ENCODE measurements at regions not wholly inside any gene's neighbourhood (a gene's known extent, or its start where the extent isn't known, plus 50 kb on each side); places are given as distances from the start of the nearest gene placed in this dataset.

- Histone ChIP-seq H3K4me3 (no peak overlapping the region), H3K27ac (no peak overlapping the region)
- TF ChIP-seq CTCF (IDR thresholded peaks at IDR 0.05) = no peak
- DNase-seq (ENCODE audit: low spot score) = no peak
These were observed 134.2 kb downstream of the RPS29 start for GRCh38 chr14:49451938-49452337.

- no peak for DNase-seq (ENCODE audit: low spot score)
- Histone ChIP-seq H3K27ac (no peak overlapping the region), H3K4me3 (no peak overlapping the region)
- TF ChIP-seq CTCF (IDR thresholded peaks at IDR 0.05) = no peak
These were observed 136.4 kb downstream of the RPS29 start for GRCh38 chr14:49449749-49450148.

GRCh38 chr14:49447540-49448107 lies 138.6 kb downstream of the RPS29 start:
- Histone ChIP-seq H3K4me3 (no peak overlapping the region), H3K27ac (no peak overlapping the region)
- DNase-seq (ENCODE audit: low spot score) = no peak
- TF ChIP-seq CTCF (IDR thresholded peaks at IDR 0.05) = no peak

DNA sequence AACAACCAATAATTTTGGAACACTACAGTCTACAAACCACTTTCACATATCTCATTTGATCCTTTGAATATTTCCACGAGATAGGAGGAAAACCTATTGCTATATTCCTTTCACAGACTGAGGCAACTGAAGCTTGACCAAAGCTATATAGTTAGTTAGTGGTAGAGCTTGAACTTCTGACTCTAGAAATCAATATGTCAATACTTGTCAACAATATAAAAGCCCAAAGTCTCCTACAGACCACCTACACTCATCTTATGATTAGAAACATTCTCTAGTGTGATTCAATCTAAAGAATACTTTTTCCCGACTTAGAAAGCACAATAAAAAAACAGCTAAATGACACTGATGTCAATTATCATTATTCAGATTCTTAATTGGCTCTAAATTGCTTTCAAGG lies 139.4 kb downstream of the RPS29 start:
- no peak for TF ChIP-seq CTCF (IDR thresholded peaks at IDR 0.05)
- no peak overlapping the region for H3K27ac ChIP-seq
- no peak overlapping the region for H3K4me3 ChIP-seq
- DNase-seq (ENCODE audit: low spot score) = no peak

DNA sequence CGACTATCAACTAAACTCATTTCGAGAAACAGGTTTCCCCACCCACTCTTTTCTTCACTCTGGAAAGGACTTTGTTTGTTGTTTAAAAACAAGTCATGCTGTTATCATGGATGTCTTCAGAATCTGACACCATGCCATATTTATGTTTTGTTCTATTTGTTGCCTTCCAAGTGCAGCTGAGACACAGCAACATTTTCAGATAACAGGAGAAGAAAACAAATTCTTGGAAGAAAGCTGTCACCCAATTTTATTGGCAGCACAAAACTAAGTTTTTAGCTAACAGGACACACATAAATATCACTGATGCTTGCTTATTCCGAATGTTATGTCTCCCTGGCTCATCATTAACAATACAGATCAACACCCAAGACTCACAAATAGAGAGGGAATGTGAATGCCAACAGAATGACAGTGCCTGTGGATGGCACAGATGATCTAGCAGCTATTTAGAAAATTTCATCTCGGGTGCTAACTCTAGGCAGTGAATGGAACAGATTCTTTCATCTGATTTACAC lies 147.9 kb downstream of the RPS29 start:
- Histone ChIP-seq H3K4me3 (no peak overlapping the region), H3K27ac (no peak overlapping the region)
- no peak for TF ChIP-seq CTCF (IDR thresholded peaks at IDR 0.05)
- DNase-seq (ENCODE audit: low spot score) = no peak

- no peak overlapping the region for H3K4me3 ChIP-seq
- no peak overlapping the region for H3K27ac ChIP-seq
- no peak for DNase-seq (ENCODE audit: low spot score)
- no peak for TF ChIP-seq CTCF (IDR thresholded peaks at IDR 0.05)
These were observed 158.1 kb downstream of the RPS29 start for GRCh38 chr14:49428076-49428475.

DNA sequence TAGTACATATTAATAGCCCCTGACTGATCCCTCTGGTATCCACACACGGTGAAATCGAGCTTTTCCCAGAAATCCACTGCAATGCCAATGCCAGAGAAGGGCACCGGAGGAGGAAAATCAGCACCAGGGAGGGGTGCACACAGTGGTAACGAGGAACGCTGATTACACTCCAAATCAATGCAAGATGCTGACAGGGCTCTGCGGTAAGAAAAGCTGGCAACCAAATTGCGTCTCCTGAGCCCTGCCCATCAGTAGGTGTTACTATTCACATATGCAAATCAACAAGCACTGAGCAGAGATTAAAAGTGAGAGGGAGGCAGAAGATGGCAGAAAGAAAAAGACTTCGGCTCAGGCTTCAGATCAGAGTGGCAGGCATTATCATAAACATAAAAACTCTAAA lies 159.1 kb downstream of the RPS29 start:
- no peak for DNase-seq (ENCODE audit: low spot score)
- no peak overlapping the region for H3K4me3 ChIP-seq
- no peak for TF ChIP-seq CTCF (IDR thresholded peaks at IDR 0.05)
- no peak overlapping the region for H3K27ac ChIP-seq

Data from coronary artery (tissue), 2 donors.